Parathyroid adenoma (tissue), 2 donors: ENCODE measurements at regions not wholly inside any gene's neighbourhood (a gene's known extent, or its start where the extent isn't known, plus 50 kb on each side); places are given as distances from the start of the nearest gene placed in this dataset.

ENCODE experiments used
- H2AFZ ChIP-seq: fragments of 300-600 bp; sonication (generic); one replicate; pipeline ENCODE4 v1.7.0; 2017; ENCODE audit warnings: antibody characterized with exemption, mild to moderate bottlenecking
- H3K27ac ChIP-seq: fragments of 300-600 bp; sonication (generic); one replicate; pipeline ENCODE4 v1.7.0; 2017
- H3K27me3 ChIP-seq: fragments of 300-600 bp; sonication (generic); one replicate; pipeline ENCODE4 v1.7.0; 2017; ENCODE audit warnings: low read length; ENCODE audit not compliant: control insufficient read depth, insufficient read depth
- H3K36me3 ChIP-seq: fragments of 300-600 bp; sonication (generic); one replicate; pipeline ENCODE4 v1.7.0; 2017; ENCODE audit warnings: low read length; ENCODE audit not compliant: control insufficient read depth, insufficient read depth
- H3K4me1 ChIP-seq: fragments of 300-600 bp; sonication (generic); one replicate; pipeline ENCODE4 v1.7.0; 2017; ENCODE audit warnings: control low read depth
- H3K4me2 ChIP-seq: fragments of 300-600 bp; sonication (generic); one replicate; pipeline ENCODE4 v1.7.0; 2017; ENCODE audit warnings: low read length
- H3K4me3 ChIP-seq: fragments of 300-600 bp; sonication (generic); one replicate; pipeline ENCODE4 v1.7.0; 2017; ENCODE audit warnings: low read depth, low read length
- H3K79me2 ChIP-seq: fragments of 300-600 bp; sonication (generic); one replicate; pipeline ENCODE4 v1.7.0; 2017; ENCODE audit warnings: control low read depth
- H3K9ac ChIP-seq: fragments of 300-600 bp; sonication (generic); one replicate; pipeline ENCODE4 v1.7.0; 2017; ENCODE audit warnings: mild to moderate bottlenecking
- H3K9me3 ChIP-seq: fragments of 300-600 bp; sonication (generic); one replicate; pipeline ENCODE4 v1.7.0; 2017; ENCODE audit warnings: low read length; ENCODE audit not compliant: control insufficient read depth
- CTCF ChIP-seq: fragments of 300-600 bp; sonication (generic); IDR thresholded peaks from one replicate; pipeline ENCODE4 v1.7.0; 2017; ENCODE audit warnings: antibody characterized with exemption, mild to moderate bottlenecking
- donor health status: primary hyperparathyroidism.

GRCh38 chr2:106020032-106020431, 174.1 kb downstream of the UXS1 start:
- Histone ChIP-seq H3K79me2 (no peaks in the 10 kb centered on the region), H3K9ac (no peak overlapping the region), H3K27me3 (no peaks in the 10 kb centered on the region), H3K4me1 (no peaks in the 10 kb centered on the region), H2AFZ (no peak overlapping the region), H3K4me2 (no peak overlapping the region), H3K4me3 (no peak overlapping the region), H3K9me3 (no peaks in the 10 kb centered on the region), H3K27ac (no peak overlapping the region), H3K36me3 (no peaks in the 10 kb centered on the region)
- TF ChIP-seq CTCF = no peak

DNA sequence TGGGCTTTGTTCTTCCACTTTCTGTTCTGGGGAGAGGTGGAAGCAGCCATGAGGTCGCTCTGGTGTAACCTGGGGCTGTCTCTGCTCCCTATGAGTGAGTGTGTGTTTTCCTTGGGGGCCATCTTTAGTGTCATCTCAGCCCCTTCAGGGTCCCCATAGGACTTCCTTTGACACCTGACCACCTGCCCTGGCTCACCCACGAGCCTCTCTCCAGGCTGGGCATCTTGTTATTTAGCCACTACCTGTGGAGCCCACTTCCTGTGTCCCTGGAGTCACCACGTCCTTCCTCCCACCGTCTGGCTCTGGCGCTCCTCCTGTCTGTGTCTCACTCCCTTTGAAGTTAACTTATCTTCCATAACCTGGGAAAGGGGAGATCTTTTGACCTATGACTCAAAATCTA, 176.0 kb downstream of the UXS1 start:
- H3K36me3 ChIP-seq = no peaks in the 10 kb centered on the region
- no peaks in the 10 kb centered on the region for H3K4me1 ChIP-seq
- H3K79me2 ChIP-seq = no peaks in the 10 kb centered on the region
- no peak for TF ChIP-seq CTCF
- no peak overlapping the region for H3K4me3 ChIP-seq
- H3K9me3 ChIP-seq = no peaks in the 10 kb centered on the region
- no peak overlapping the region for H2AFZ ChIP-seq
- H3K27me3 ChIP-seq = no peaks in the 10 kb centered on the region
- no peak overlapping the region for H3K4me2 ChIP-seq
- no peak overlapping the region for H3K27ac ChIP-seq
- H3K9ac ChIP-seq = no peak overlapping the region

- no peaks in the 10 kb centered on the region for H3K79me2 ChIP-seq
- no peak overlapping the region for H3K9ac ChIP-seq
- no peaks in the 10 kb centered on the region for H3K36me3 ChIP-seq
- TF ChIP-seq CTCF = no peak
- H3K4me3 ChIP-seq = no peak overlapping the region
- no peak overlapping the region for H2AFZ ChIP-seq
- H3K9me3 ChIP-seq = no peaks in the 10 kb centered on the region
- no peaks in the 10 kb centered on the region for H3K4me1 ChIP-seq
- no peak overlapping the region for H3K4me2 ChIP-seq
- no peak overlapping the region for H3K27ac ChIP-seq
- no peaks in the 10 kb centered on the region for H3K27me3 ChIP-seq
Measured at GRCh38 chr2:106012591-106013347, 181.3 kb downstream of the UXS1 start.

DNA sequence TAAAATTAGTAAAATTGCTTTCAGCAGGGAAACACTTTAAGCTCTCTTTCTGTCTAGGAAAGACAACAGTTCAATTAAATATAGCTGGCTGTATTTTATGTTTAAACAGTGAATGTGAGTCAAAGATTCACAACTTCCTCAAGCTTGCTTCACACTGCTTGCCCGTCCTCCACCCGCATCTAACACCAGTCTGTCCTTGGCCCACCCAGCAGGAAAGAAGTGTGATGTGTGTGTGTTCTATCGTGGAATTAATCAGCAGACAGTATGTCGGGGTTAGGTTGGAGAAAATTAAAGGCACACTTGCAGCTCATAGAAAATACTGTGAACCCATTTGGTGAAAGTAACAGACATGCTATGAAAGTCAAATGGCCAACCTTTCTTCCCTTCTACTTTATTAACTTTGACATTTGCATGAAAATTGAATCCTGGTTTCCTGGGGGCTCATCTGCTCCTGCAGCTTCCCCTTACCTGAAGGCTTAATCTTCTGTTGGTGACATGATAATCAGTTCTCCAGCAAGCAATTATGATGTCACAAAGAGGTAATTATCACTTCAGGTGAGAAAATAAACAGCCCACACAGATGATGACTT, 182.0 kb downstream of the UXS1 start:
- no peaks in the 10 kb centered on the region for H3K27me3 ChIP-seq
- no peaks in the 10 kb centered on the region for H3K9me3 ChIP-seq
- H2AFZ ChIP-seq = no peak overlapping the region
- no peak overlapping the region for H3K4me2 ChIP-seq
- H3K4me1 ChIP-seq = no peaks in the 10 kb centered on the region
- TF ChIP-seq CTCF = no peak
- no peak overlapping the region for H3K9ac ChIP-seq
- no peaks in the 10 kb centered on the region for H3K36me3 ChIP-seq
- H3K4me3 ChIP-seq = no peak overlapping the region
- no peaks in the 10 kb centered on the region for H3K79me2 ChIP-seq
- H3K27ac ChIP-seq = no peak overlapping the region

GRCh38 chr2:106011380-106011779, 182.7 kb downstream of the UXS1 start:
- no peaks in the 10 kb centered on the region for H3K79me2 ChIP-seq
- no peak for TF ChIP-seq CTCF
- no peak overlapping the region for H3K9ac ChIP-seq
- H3K4me1 ChIP-seq = no peaks in the 10 kb centered on the region
- H3K4me3 ChIP-seq = no peak overlapping the region
- no peak overlapping the region for H2AFZ ChIP-seq
- H3K4me2 ChIP-seq = no peak overlapping the region
- H3K9me3 ChIP-seq = no peaks in the 10 kb centered on the region
- no peak overlapping the region for H3K27ac ChIP-seq
- H3K27me3 ChIP-seq = no peaks in the 10 kb centered on the region
- H3K36me3 ChIP-seq = no peaks in the 10 kb centered on the region
